ENCODE measurements at regions not wholly inside any gene's neighbourhood (a gene's known extent, or its start where the extent isn't known, plus 50 kb on each side); places are given as distances from the start of the nearest gene placed in this dataset.
A peak's percentile ranks its signal among the peaks of the same experiment; 100 is the strongest.

DNA sequence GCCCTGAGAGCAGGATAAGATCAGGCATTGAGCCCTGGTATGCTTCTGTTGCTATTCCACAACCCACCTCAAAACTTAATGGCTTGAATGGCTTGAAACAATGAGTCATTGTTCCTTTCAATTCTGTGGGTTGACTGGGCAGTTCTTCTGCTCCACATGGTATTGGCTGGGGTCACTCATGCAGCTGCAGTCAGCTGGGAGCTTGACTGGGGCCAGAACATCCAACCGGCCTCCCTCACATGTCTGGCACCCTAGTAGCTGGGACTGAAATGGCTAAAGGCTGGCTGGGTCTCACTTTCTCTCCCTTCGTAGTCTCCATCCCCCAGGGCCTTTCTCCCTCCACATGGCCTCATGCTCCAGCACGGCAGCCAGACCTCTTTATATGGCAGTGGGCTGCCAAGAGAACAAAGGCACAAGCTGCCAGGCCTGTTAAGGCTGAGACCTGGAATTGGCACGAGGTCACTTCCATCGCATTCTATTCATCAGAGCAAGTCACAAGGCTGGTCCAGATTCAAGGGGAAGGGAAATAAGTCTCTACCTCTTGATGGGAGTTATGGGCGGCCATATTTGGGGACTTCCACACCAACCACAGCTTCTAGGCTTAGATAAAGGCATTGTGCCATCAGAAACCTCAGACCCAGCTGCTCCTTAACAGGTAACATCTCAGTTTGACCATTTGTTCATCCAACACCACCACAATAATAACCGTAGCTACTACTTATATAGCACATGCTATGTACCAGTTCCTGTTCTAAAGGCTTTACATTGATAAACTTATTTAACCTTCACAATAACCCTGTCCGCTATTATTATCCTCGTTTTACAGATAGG lies 159.7 kb upstream of the ATP6AP2 start:
- Histone ChIP-seq H3K4me1 (ENCODE audit: low read depth) (no peaks in the 10 kb centered on the region), H3K4me3 (no peak overlapping the region), H3K27ac (no peak overlapping the region), H3K9me3 (ENCODE audit: low read depth) (no peaks in the 10 kb centered on the region), H3K36me3 (no peaks in the 10 kb centered on the region), H3K27me3 (no peaks in the 10 kb centered on the region)
- peak in 1 of 2 donors; percentile 42 for DNase-seq (ENCODE audit: low read depth in 1 of 2, low spot score in 1 of 2)
- TF ChIP-seq, protein P1, sequence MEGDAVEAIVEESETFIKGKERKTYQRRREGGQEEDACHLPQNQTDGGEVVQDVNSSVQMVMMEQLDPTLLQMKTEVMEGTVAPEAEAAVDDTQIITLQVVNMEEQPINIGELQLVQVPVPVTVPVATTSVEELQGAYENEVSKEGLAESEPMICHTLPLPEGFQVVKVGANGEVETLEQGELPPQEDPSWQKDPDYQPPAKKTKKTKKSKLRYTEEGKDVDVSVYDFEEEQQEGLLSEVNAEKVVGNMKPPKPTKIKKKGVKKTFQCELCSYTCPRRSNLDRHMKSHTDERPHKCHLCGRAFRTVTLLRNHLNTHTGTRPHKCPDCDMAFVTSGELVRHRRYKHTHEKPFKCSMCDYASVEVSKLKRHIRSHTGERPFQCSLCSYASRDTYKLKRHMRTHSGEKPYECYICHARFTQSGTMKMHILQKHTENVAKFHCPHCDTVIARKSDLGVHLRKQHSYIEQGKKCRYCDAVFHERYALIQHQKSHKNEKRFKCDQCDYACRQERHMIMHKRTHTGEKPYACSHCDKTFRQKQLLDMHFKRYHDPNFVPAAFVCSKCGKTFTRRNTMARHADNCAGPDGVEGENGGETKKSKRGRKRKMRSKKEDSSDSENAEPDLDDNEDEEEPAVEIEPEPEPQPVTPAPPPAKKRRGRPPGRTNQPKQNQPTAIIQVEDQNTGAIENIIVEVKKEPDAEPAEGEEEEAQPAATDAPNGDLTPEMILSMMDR (IDR thresholded peaks at IDR 0.05; ENCODE audit: low read depth, low read length) = no peak

DNA sequence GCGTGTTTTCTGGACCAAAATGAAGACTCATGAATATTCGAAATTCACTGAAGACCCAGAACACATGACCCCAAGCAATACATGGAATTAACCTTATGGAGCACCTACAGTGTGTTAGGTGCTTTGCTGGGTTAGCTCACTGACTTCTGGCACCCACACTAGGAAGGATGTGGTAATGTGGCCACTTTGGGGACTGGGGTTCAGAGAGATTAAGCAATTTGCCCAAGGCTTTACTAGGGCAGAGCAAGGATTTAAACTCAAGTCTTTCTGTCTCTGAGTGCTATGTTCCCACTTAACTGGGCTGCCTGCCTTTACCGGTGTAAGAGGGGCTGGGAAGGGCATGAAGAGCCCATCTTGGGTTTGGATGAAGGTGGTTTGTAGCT lies 162.0 kb upstream of the ATP6AP2 start:
- H3K9me3 ChIP-seq (ENCODE audit: low read depth) = no peaks in the 10 kb centered on the region
- TF ChIP-seq, protein P1 (IDR thresholded peaks at IDR 0.05; ENCODE audit: low read depth, low read length) = no peak

DNA sequence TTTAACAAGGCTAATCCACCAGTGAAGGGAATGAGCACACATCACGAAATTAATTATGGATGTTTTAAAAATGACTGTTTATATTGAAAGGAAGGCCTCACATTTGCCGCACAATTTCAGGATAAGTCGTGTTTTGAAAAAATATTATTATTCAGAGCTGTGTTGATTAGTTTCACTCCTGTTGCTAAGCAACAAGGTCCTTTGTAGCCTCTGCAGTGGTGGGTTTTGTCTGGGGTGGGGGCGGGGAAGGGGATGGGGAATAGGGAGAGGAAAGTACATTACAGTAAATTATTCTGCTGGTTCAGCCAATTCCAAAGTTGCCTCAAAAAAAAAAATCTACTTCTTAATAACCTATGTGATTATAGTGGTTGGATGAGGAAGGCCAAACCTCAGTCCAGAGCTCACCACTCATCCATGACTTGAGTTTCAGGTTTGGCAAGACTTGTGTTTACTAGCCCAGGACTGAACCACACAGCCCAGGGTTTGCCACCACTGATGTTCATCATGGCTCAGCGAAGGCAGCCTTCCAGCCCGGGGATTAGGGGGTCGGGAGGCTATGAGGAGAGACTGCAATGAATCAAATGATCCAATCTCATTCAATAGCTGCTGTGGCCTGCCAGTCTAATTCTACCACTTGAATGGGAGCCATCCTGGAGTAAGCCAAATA lies 162.5 kb upstream of the ATP6AP2 start:
- H3K27me3 ChIP-seq = no peaks in the 10 kb centered on the region
- no peak for DNase-seq (ENCODE audit: low read depth in 1 of 2, low spot score in 1 of 2)
- no peaks in the 10 kb centered on the region for H3K9me3 ChIP-seq (ENCODE audit: low read depth)
- H3K4me3 ChIP-seq = no peak overlapping the region
- H3K36me3 ChIP-seq = no peaks in the 10 kb centered on the region
- no peak overlapping the region for H3K27ac ChIP-seq
- TF ChIP-seq, protein P1 (IDR thresholded peaks at IDR 0.05; ENCODE audit: low read depth, low read length) = no peak
- no peaks in the 10 kb centered on the region for H3K4me1 ChIP-seq (ENCODE audit: low read depth)

More for the DNA sequence above, 162.0 kb upstream of the ATP6AP2 start:
- Histone ChIP-seq H3K27ac (no peak overlapping the region), H3K4me1 (ENCODE audit: low read depth) (no peaks in the 10 kb centered on the region), H3K4me3 (no peak overlapping the region), H3K27me3 (no peaks in the 10 kb centered on the region), H3K36me3 (no peaks in the 10 kb centered on the region)
- DNase-seq (ENCODE audit: low read depth in 1 of 2, low spot score in 1 of 2) = no peak

DNA sequence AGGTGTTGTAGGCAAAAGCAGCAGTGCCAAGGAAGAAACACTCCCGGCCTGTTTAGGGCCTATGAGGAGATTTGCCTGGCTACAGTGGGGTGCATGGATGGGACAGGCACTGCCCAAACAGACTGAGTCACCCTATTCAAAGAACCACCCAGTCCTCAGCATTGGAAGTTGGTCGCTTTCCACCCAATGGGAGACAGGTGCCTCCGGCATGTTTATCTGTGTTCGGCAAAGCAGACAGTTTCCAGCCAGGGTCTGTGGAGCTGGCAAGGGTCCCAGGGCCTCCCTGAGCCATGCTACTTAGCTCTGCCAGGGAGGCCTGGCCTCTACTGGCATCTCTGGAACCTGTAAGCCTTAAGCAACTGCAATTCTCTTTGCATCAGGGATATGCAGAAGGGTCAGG lies 165.1 kb upstream of the ATP6AP2 start:
- no peak for DNase-seq (ENCODE audit: low read depth in 1 of 2, low spot score in 1 of 2)
- H3K27ac ChIP-seq = no peak overlapping the region
- H3K27me3 ChIP-seq = no peaks in the 10 kb centered on the region
- H3K36me3 ChIP-seq = no peaks in the 10 kb centered on the region
- H3K4me1 ChIP-seq (ENCODE audit: low read depth) = no peaks in the 10 kb centered on the region
- H3K9me3 ChIP-seq (ENCODE audit: low read depth) = no peaks in the 10 kb centered on the region
- TF ChIP-seq, protein P1 (IDR thresholded peaks at IDR 0.05; ENCODE audit: low read depth, low read length) = no peak
- no peak overlapping the region for H3K4me3 ChIP-seq

DNA sequence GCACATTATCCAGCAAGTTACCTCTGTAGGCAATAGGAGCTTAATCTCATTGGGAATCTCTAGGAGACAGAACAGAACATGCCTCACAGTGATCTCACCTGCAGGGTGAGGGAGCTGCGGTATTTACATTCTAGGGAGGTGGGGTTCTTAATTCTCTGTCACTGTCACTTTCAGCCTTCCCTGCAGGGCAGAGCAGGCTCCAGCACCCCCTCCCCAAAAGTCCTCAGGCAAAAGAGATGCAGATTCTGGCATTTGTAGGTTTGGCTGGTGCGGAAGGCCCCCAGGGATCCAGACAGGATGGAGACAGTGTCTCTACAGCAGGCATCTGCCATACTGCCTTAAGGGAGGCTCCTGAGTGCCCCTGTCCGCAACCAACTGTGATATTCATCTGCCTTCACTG lies 166.4 kb upstream of the ATP6AP2 start:
- no peak for DNase-seq (ENCODE audit: low read depth in 1 of 2, low spot score in 1 of 2)
- no peaks in the 10 kb centered on the region for H3K9me3 ChIP-seq (ENCODE audit: low read depth)
- H3K4me3 ChIP-seq = no peak overlapping the region
- H3K36me3 ChIP-seq = no peaks in the 10 kb centered on the region
- no peak overlapping the region for H3K27ac ChIP-seq
- no peaks in the 10 kb centered on the region for H3K27me3 ChIP-seq
- TF ChIP-seq, protein P1 (IDR thresholded peaks at IDR 0.05; ENCODE audit: low read depth, low read length) = no peak
- H3K4me1 ChIP-seq (ENCODE audit: low read depth) = no peaks in the 10 kb centered on the region

All from cardiac muscle cell (in vitro differentiated cells and primary cell).